HFFc6 (cell line): ENCODE measurements at regions not wholly inside any gene's neighbourhood (a gene's known extent, or its start where the extent isn't known, plus 50 kb on each side); places are given as distances from the start of the nearest gene placed in this dataset.

Source experiments
- DNase-seq: peaks from one replicate; pipeline ENCODE4 v3.0.0-alpha.2; 2018
- H3K27ac Mint-ChIP-seq: 2 replicates; pipeline ENCODE4 v1.8.0; 2020; ENCODE audit warnings: mild to moderate bottlenecking, mixed read lengths
- H3K27me3 Mint-ChIP-seq: 2 replicates; pipeline ENCODE4 v1.8.0; 2021; ENCODE audit warnings: mild to moderate bottlenecking, moderate library complexity, mixed read lengths; ENCODE audit not compliant: insufficient read depth
- H3K36me3 Mint-ChIP-seq: 2 replicates; pipeline ENCODE4 v1.8.0; 2021; ENCODE audit warnings: low read depth, mixed read lengths
- H3K4me1 Mint-ChIP-seq: 2 replicates; pipeline ENCODE4 v1.8.0; 2020; ENCODE audit warnings: low read depth, mixed read lengths
- H3K4me3 Mint-ChIP-seq: 2 replicates; pipeline ENCODE4 v1.8.0; 2020; ENCODE audit warnings: mild to moderate bottlenecking, moderate library complexity, mixed read lengths
- H3K9me3 Mint-ChIP-seq: 2 replicates; pipeline ENCODE4 v1.8.0; 2020; ENCODE audit warnings: mild to moderate bottlenecking, mixed read lengths
- CTCF ChIP-seq: fragments of 200-600 bp; sonication (generic); IDR thresholded peaks from 2 replicates; pipeline ENCODE4 v1.5.0; 2021; ENCODE audit warnings: antibody characterized with exemption, mild to moderate bottlenecking

GRCh38 chr17:69650881-69651280, 236.4 kb downstream of the MAP2K6 start:
- peaks cover 5% of the 10 kb centered on the region for H3K27me3 Mint-ChIP-seq
- DNase-seq, result no peak
- no peak for TF ChIP-seq CTCF
- H3K36me3 Mint-ChIP-seq, result peaks cover 12% of the 10 kb centered on the region
- H3K9me3 Mint-ChIP-seq, result peaks cover 4% of the 10 kb centered on the region
- no peak overlapping the region for H3K27ac Mint-ChIP-seq
- H3K4me3 Mint-ChIP-seq, result no peak overlapping the region
- peaks cover 21% of the 10 kb centered on the region for H3K4me1 Mint-ChIP-seq

- DNase-seq, result no peak
- Mint-ChIP-seq H3K27me3 (peaks cover 5% of the 10 kb centered on the region), H3K27ac (no peak overlapping the region), H3K4me1 (peaks cover 31% of the 10 kb centered on the region), H3K9me3 (peaks cover 4% of the 10 kb centered on the region), H3K4me3 (no peak overlapping the region), H3K36me3 (peaks cover 12% of the 10 kb centered on the region)
- no peak for TF ChIP-seq CTCF
These were observed 237.4 kb downstream of the MAP2K6 start for GRCh38 chr17:69651921-69652320.

- Mint-ChIP-seq H3K27ac (peak overlapping the region; percentile 25), H3K36me3 (peaks cover 16% of the 10 kb centered on the region), H3K4me1 (peaks cover 32% of the 10 kb centered on the region), H3K4me3 (peak overlapping the region; percentile 42), H3K27me3 (peaks cover 5% of the 10 kb centered on the region), H3K9me3 (peaks cover 7% of the 10 kb centered on the region)
- TF ChIP-seq CTCF, result no peak
- DNase-seq, result peak; percentile 85
These were observed 240.7 kb downstream of the MAP2K6 start for GRCh38 chr17:69654981-69655855.

- peaks cover 7% of the 10 kb centered on the region for H3K9me3 Mint-ChIP-seq
- H3K36me3 Mint-ChIP-seq, result peaks cover 16% of the 10 kb centered on the region
- H3K4me1 Mint-ChIP-seq, result peaks cover 32% of the 10 kb centered on the region
- TF ChIP-seq CTCF, result no peak
- no peak overlapping the region for H3K27ac Mint-ChIP-seq
- H3K27me3 Mint-ChIP-seq, result peaks cover 5% of the 10 kb centered on the region
- no peak for DNase-seq
- H3K4me3 Mint-ChIP-seq, result no peak overlapping the region
These were observed 241.4 kb downstream of the MAP2K6 start for GRCh38 chr17:69655902-69656301.

- Mint-ChIP-seq H3K4me3 (no peak overlapping the region), H3K27ac (no peak overlapping the region)
- no peak for DNase-seq
These were observed 255.1 kb downstream of the MAP2K6 start for GRCh38 chr17:69669441-69670178.

More at GRCh38 chr17:69669441-69670178, 255.1 kb downstream of the MAP2K6 start:
- peaks cover 24% of the 10 kb centered on the region for H3K4me1 Mint-ChIP-seq
- H3K27me3 Mint-ChIP-seq, result no peaks in the 10 kb centered on the region
- peaks cover 3% of the 10 kb centered on the region; the same call in 1 of the 2 replicates for H3K9me3 Mint-ChIP-seq
- no peak for TF ChIP-seq CTCF
- no peaks in the 10 kb centered on the region for H3K36me3 Mint-ChIP-seq
